HepG2 (cell line): ENCODE measurements at regions not wholly inside any gene's neighbourhood (a gene's known extent, or its start where the extent isn't known, plus 50 kb on each side); places are given as distances from the start of the nearest gene placed in this dataset.

Source experiments
- ATAC-seq: fragments of 200-7000 bp; cut with Tn5 transposase; 3 replicates; pipeline ENCODE4 v1.9.1; 2020; ENCODE audit warnings: mild to moderate bottlenecking, moderate library complexity
- BruUV-seq: library from RNA; stranded (reverse); fragments of 400-500 nt; replicated peaks from 2 replicates; lab custom pipeline; 2021; lab: Mats Ljungman, UMichigan
- CTCF ChIA-PET: fragments of 300-600 bp; formaldehyde crosslinking; extraction: SDS; loops from one replicate; lab custom pipeline; 2021; ENCODE audit warnings: low total read pairs, inconsistent platforms, low intra/inter-chr PET ratio; lab: Yijun Ruan, JAX
- POLR2A ChIA-PET: fragments of 350-600 bp; sonication (Branson Sonifier 250); formaldehyde crosslinking; loops from one replicate; lab custom pipeline; 2020; ENCODE audit warnings: antibody characterized with exemption, inconsistent platforms; lab: Yijun Ruan, JAX
- DNase-seq: peaks from one replicate; pipeline ENCODE4 v3.0.0-alpha.2; 2015; ENCODE audit warnings: low spot score
- FAIRE-seq: peaks from 3 replicates; lab custom pipeline; 2011; peaks lifted over from hg19 to GRCh38; lab: Jason Lieb, UNC
- H2AFZ ChIP-seq: one replicate; pipeline ENCODE4 v1.6.1; 2011; ENCODE audit warnings: low read length, inconsistent platforms
- H3K27ac ChIP-seq: fragments of 300-600 bp; 3 replicates; pipeline ENCODE4 v1.8.0; 2011; ENCODE audit warnings: mixed run types, mild to moderate bottlenecking, mixed read lengths, low read length, inconsistent platforms; ENCODE audit not compliant: insufficient read depth; ENCODE audit errors: extremely low read length
- H3K27me3 ChIP-seq, 2 experiments: fragments of 200-600 bp in 1 of 2; 2 replicates in 1 of 2; 3 replicates in 1 of 2; pipeline versions ENCODE4 v1.6.0 to v1.8.0; 2011; ENCODE audit warnings: low read length in 2 of 2, mild to moderate bottlenecking in 2 of 2, moderate library complexity in 2 of 2, inconsistent platforms in 1 of 2; ENCODE audit not compliant: insufficient read depth in 2 of 2, control insufficient read depth in 1 of 2
- H3K36me3 ChIP-seq, 2 experiments: fragments of 200-600 bp in 1 of 2; replicated peaks in 1 of 2; 2 replicates in 1 of 2; 3 replicates in 1 of 2; pipeline versions ENCODE4 v1.5.1 to v1.8.0; 2011; ENCODE audit warnings: low read length in 2 of 2, inconsistent platforms in 1 of 2; ENCODE audit not compliant: insufficient read depth in 2 of 2, control insufficient read depth in 1 of 2
- H3K4me1 ChIP-seq: 2 replicates; pipeline ENCODE4 v1.5.1; 2012; ENCODE audit warnings: low read length, inconsistent platforms; ENCODE audit not compliant: insufficient read depth
- H3K4me2 ChIP-seq: 2 replicates; pipeline ENCODE4 v1.6.0; 2011; ENCODE audit warnings: low read depth, low read length, inconsistent platforms
- H3K4me3 ChIP-seq, 3 experiments: fragments of 200-600 bp in 1 of 3; sonication (generic), shearing (Covaris generic) in 1 of 3; replicated peaks in 1 of 3; 2 replicates each; pipeline ENCODE4 v1.5.1; 2011 to 2016; ENCODE audit warnings: low read length in 3 of 3, inconsistent platforms in 2 of 3, low read depth in 2 of 3, mild to moderate bottlenecking in 2 of 3, control low read depth in 1 of 3, mixed read lengths in 1 of 3; ENCODE audit not compliant: insufficient read depth in 1 of 3
- H3K79me2 ChIP-seq: one replicate; pipeline ENCODE4 v1.6.1; 2011; ENCODE audit warnings: low read length, inconsistent platforms; ENCODE audit not compliant: insufficient read depth
- H3K9ac ChIP-seq: 2 replicates; pipeline ENCODE4 v1.6.0; 2011; ENCODE audit warnings: mild to moderate bottlenecking, low read depth, low read length, inconsistent platforms; ENCODE audit not compliant: insufficient read depth
- H3K9me3 ChIP-seq: 2 replicates; pipeline ENCODE4 v1.5.1; 2012; ENCODE audit warnings: mild to moderate bottlenecking, low read length
- H4K20me1 ChIP-seq: 2 replicates; pipeline ENCODE4 v1.6.0; 2011; ENCODE audit warnings: inconsistent platforms, mild to moderate bottlenecking, low read length, moderate library complexity; ENCODE audit not compliant: insufficient read depth
- CTCF ChIP-seq: sonication (generic); formaldehyde crosslinking; IDR thresholded peaks from 2 replicates; pipeline ENCODE4 v1.5.0; 2020; ENCODE audit warnings: mild to moderate bottlenecking, missing genetic modification reagents, moderate library complexity
- HNF1B ChIP-seq: sonication (generic); formaldehyde crosslinking; IDR thresholded peaks from 2 replicates; pipeline ENCODE4 v1.5.1; 2020; ENCODE audit warnings: mild to moderate bottlenecking, moderate library complexity, missing genetic modification reagents
- KLF11 ChIP-seq: IDR thresholded peaks from 2 replicates; pipeline ENCODE4 v1.6.1; 2016; ENCODE audit warnings: missing compliant biosample characterization
- MED8 ChIP-seq: sonication (generic); formaldehyde crosslinking; IDR thresholded peaks from 2 replicates; pipeline ENCODE4 v1.8.1; 2023; ENCODE audit warnings: mild to moderate bottlenecking, missing genetic modification reagents; ENCODE audit not compliant: insufficient replicate concordance
- PRDM10 ChIP-seq: sonication (generic); formaldehyde crosslinking; IDR thresholded peaks from 2 replicates; pipeline ENCODE4 v1.4.0; 2020; ENCODE audit warnings: low read depth, missing genetic modification reagents
- SATB2 ChIP-seq: sonication (generic); formaldehyde crosslinking; IDR thresholded peaks from 2 replicates; pipeline ENCODE4 v1.5.0; 2020; ENCODE audit warnings: missing genetic modification reagents
- SMAD1 ChIP-seq: sonication (generic); formaldehyde crosslinking; IDR thresholded peaks from 2 replicates; pipeline ENCODE4 v1.4.0; 2020; ENCODE audit warnings: missing genetic modification reagents, low read depth, mild to moderate bottlenecking, borderline replicate concordance
- SP1 ChIP-seq, 2 experiments: fragments of 450-650 bp in 1 of 2; sonication (generic) in 1 of 2; formaldehyde crosslinking in 1 of 2; IDR thresholded peaks; 2 replicates each; pipeline versions ENCODE4 v1.4.0 to v1.6.1; 2016 to 2020; ENCODE audit warnings: missing genetic modification reagents in 1 of 2
- ZBTB8A ChIP-seq: sonication (generic); formaldehyde crosslinking; IDR thresholded peaks from 2 replicates; pipeline ENCODE4 v1.4.0; 2020; ENCODE audit warnings: mild to moderate bottlenecking, low read depth, missing genetic modification reagents, borderline replicate concordance
- ZFP41 ChIP-seq: sonication (generic); formaldehyde crosslinking; IDR thresholded peaks from 2 replicates; pipeline ENCODE4 v1.4.0; 2020; ENCODE audit warnings: mild to moderate bottlenecking, missing genetic modification reagents, borderline replicate concordance
- ZNF124 ChIP-seq: sonication (generic); formaldehyde crosslinking; IDR thresholded peaks from 2 replicates; pipeline ENCODE4 v1.4.0; 2020; ENCODE audit warnings: missing genetic modification reagents
- ZNF160 ChIP-seq: sonication (generic); formaldehyde crosslinking; IDR thresholded peaks from 2 replicates; pipeline ENCODE4 v1.8.0; 2022; ENCODE audit warnings: mild to moderate bottlenecking, inconsistent platforms, missing genetic modification reagents
- ZNF33B ChIP-seq: sonication (generic); formaldehyde crosslinking; IDR thresholded peaks from 2 replicates; pipeline ENCODE4 v1.5.1; 2020; ENCODE audit warnings: mild to moderate bottlenecking, missing genetic modification reagents
- ZNF44 ChIP-seq: sonication (generic); formaldehyde crosslinking; IDR thresholded peaks from 2 replicates; pipeline ENCODE4 v1.5.1; 2020; ENCODE audit warnings: mild to moderate bottlenecking, missing genetic modification reagents
- ZNF691 ChIP-seq: sonication (generic); formaldehyde crosslinking; IDR thresholded peaks from 2 replicates; pipeline ENCODE4 v1.4.0; 2020; ENCODE audit warnings: missing genetic modification reagents, low read depth, mild to moderate bottlenecking, borderline replicate concordance
- ZNF776 ChIP-seq: sonication (generic); formaldehyde crosslinking; IDR thresholded peaks from 2 replicates; pipeline ENCODE4 v1.4.0; 2020; ENCODE audit warnings: mild to moderate bottlenecking, missing genetic modification reagents
- ZNF790 ChIP-seq: sonication (generic); formaldehyde crosslinking; IDR thresholded peaks from 2 replicates; pipeline ENCODE4 v1.8.0; 2022; ENCODE audit warnings: missing genetic modification reagents, mild to moderate bottlenecking, borderline replicate concordance
- WGBS: methylation state at CpG from one replicate; pipeline ENCODE4 v1.1.6; 2017; ENCODE audit warnings: low lambda C conversion rate; 5-methylcytosine and 5-hydroxymethylcytosine counted together
- in situ Hi-C: cut with HindIII; loops from 2 replicates; pipeline ENCODE4 v1.10.0; 2017; ENCODE audit warnings: low pct_unique_long_range_greater_than_20kb; ENCODE audit not compliant: extremely low pct_ligation_motif_present
- intact Hi-C: fragments of 100-400 bp; cut with micrococcal nuclease; formaldehyde crosslinking; loops from one replicate; pipeline ENCODE4 v1.10.0; 2022; ENCODE audit not compliant: unreplicated experiment

GRCh38 chr3:66673293-66673692, 172.5 kb upstream of the LRIG1 start:
- no peak overlapping the region for H3K4me3 ChIP-seq
- H4K20me1 ChIP-seq: no peaks in the 10 kb centered on the region
- no peaks in the 10 kb centered on the region for H3K27me3 ChIP-seq
- ChIA-PET CTCF (no interaction called here), POLR2A (no interaction called here)
- BruUV-seq: no TSS peak
- H3K4me2 ChIP-seq: no peak overlapping the region
- H3K4me1 ChIP-seq: no peaks in the 10 kb centered on the region
- ATAC-seq (no peak), DNase-seq (no peak), FAIRE-seq (no peak)
- H3K36me3 ChIP-seq: no peaks in the 10 kb centered on the region
- TF ChIP-seq HNF1B (CRISPR knock-in tag): no peak
- no peak for TF ChIP-seq MED8 (CRISPR knock-in tag)
- TF ChIP-seq SMAD1 (CRISPR knock-in tag): no peak
- no peak for TF ChIP-seq KLF11 (CRISPR knock-in tag)
- TF ChIP-seq ZBTB8A (CRISPR knock-in tag): no peak
- TF ChIP-seq ZNF124 (CRISPR knock-in tag): no peak
- no peak for TF ChIP-seq SATB2 (CRISPR knock-in tag)
- TF ChIP-seq ZNF691 (CRISPR knock-in tag): no peak
- no peak for TF ChIP-seq ZNF44 (CRISPR knock-in tag)
- TF ChIP-seq ZNF790 (CRISPR knock-in tag): no peak
- TF ChIP-seq ZNF776 (CRISPR knock-in tag): no peak
- TF ChIP-seq ZNF33B (CRISPR knock-in tag): no peak
- no peak for TF ChIP-seq CTCF
- no peak for TF ChIP-seq ZFP41 (CRISPR knock-in tag)
- no peak for TF ChIP-seq SP1 (IDR thresholded peaks at IDR 0.05)
- TF ChIP-seq SP1 (CRISPR knock-in tag; IDR thresholded peaks at IDR 0.05): no peak
- no peak for TF ChIP-seq ZNF160 (CRISPR knock-in tag)
- TF ChIP-seq PRDM10 (CRISPR knock-in tag): no peak
- in situ Hi-C loops (no loop called here), intact Hi-C loops (no loop called here)
- H3K9ac ChIP-seq: no peak overlapping the region
- no peak overlapping the region for H2AFZ ChIP-seq
- 64% methylated on average over 9 of the region's 9 CpGs for WGBS
- H3K27ac ChIP-seq: no peak overlapping the region
- no peaks in the 10 kb centered on the region for H3K79me2 ChIP-seq
- H3K9me3 ChIP-seq: no peaks in the 10 kb centered on the region
